Cardiac muscle cell (in vitro differentiated cells and primary cell): ENCODE measurements at regions not wholly inside any gene's neighbourhood (a gene's known extent, or its start where the extent isn't known, plus 50 kb on each side); places are given as distances from the start of the nearest gene placed in this dataset.

Experiments
- DNase-seq, 2 donors: peaks; one replicate each; pipeline versions ENCODE4 v3.0.0 to v3.0.0-alpha.2; 2010 to 2017; ENCODE audit warnings: low read depth in 1 of 2, low spot score in 1 of 2
- H3K27ac ChIP-seq: fragments of 200-600 bp; sonication (generic); 2 replicates; pipeline ENCODE4 v1.5.1; 2016
- H3K27me3 ChIP-seq: fragments of 200-600 bp; sonication (generic); 2 replicates; pipeline ENCODE4 v1.6.0; 2016; ENCODE audit warnings: control low read depth
- H3K36me3 ChIP-seq: fragments of 200-600 bp; sonication (generic); 2 replicates; pipeline ENCODE4 v1.5.1; 2016; ENCODE audit warnings: control low read depth
- H3K4me1 ChIP-seq: fragments of 200-600 bp; sonication (generic); 2 replicates; pipeline ENCODE4 v1.8.1; 2017; ENCODE audit warnings: low read depth, mild to moderate bottlenecking, mixed run types
- H3K4me3 ChIP-seq: fragments of 200-600 bp; sonication (generic); 2 replicates; pipeline ENCODE4 v1.5.1; 2016; ENCODE audit warnings: mild to moderate bottlenecking
- H3K9me3 ChIP-seq: fragments of 200-600 bp; sonication (generic); 2 replicates; pipeline ENCODE4 v1.5.1; 2017; ENCODE audit warnings: low read depth, mild to moderate bottlenecking, control low read depth
- CTCF ChIP-seq: IDR thresholded peaks from 2 replicates; pipeline ENCODE4 v1.5.1; 2012; ENCODE audit warnings: low read depth, mild to moderate bottlenecking, low read length

- Histone ChIP-seq H3K9me3 (no peaks in the 10 kb centered on the region), H3K36me3 (no peaks in the 10 kb centered on the region), H3K27me3 (no peaks in the 10 kb centered on the region), H3K4me3 (no peak overlapping the region), H3K4me1 (no peaks in the 10 kb centered on the region), H3K27ac (no peak overlapping the region)
- no peak for TF ChIP-seq CTCF
- DNase-seq, result no peak
Measured at GRCh38 chr18:77187189-77187588, 54.6 kb upstream of the MBP start.

- peak in 1 of 2 donors; percentile 56 for DNase-seq
- Histone ChIP-seq H3K9me3 (no peaks in the 10 kb centered on the region), H3K27me3 (no peaks in the 10 kb centered on the region), H3K36me3 (no peaks in the 10 kb centered on the region), H3K27ac (no peak overlapping the region), H3K4me3 (no peak overlapping the region), H3K4me1 (no peaks in the 10 kb centered on the region)
- no peak for TF ChIP-seq CTCF
Measured at GRCh38 chr18:77191071-77191751, 58.4 kb upstream of the GALR1 start.

GRCh38 chr18:77197073-77197472 is 52.6 kb upstream of the GALR1 start:
- Histone ChIP-seq H3K36me3 (no peaks in the 10 kb centered on the region), H3K9me3 (no peaks in the 10 kb centered on the region), H3K4me1 (no peaks in the 10 kb centered on the region), H3K27me3 (no peaks in the 10 kb centered on the region), H3K27ac (no peak overlapping the region), H3K4me3 (no peak overlapping the region)
- peak; percentile 18 for TF ChIP-seq CTCF
- no peak for DNase-seq

- Histone ChIP-seq H3K4me1 (no peaks in the 10 kb centered on the region), H3K4me3 (no peak overlapping the region), H3K27ac (no peak overlapping the region), H3K9me3 (no peaks in the 10 kb centered on the region), H3K27me3 (no peaks in the 10 kb centered on the region), H3K36me3 (no peaks in the 10 kb centered on the region)
- no peak for DNase-seq
- no peak for TF ChIP-seq CTCF
Measured at GRCh38 chr18:77198663-77199062, 51.0 kb upstream of the GALR1 start.

- no peaks in the 10 kb centered on the region for H3K4me1 ChIP-seq
- no peaks in the 10 kb centered on the region for H3K27me3 ChIP-seq
- no peak overlapping the region for H3K27ac ChIP-seq
- no peak for DNase-seq
- no peak for TF ChIP-seq CTCF
- no peaks in the 10 kb centered on the region for H3K9me3 ChIP-seq
- H3K4me3 ChIP-seq, result no peak overlapping the region
- no peaks in the 10 kb centered on the region for H3K36me3 ChIP-seq
Measured at GRCh38 chr18:77199707-77200106, 49.9 kb upstream of the GALR1 start.
